SK-N-SH (cell line): ENCODE measurements at regions not wholly inside any gene's neighbourhood (a gene's known extent, or its start where the extent isn't known, plus 50 kb on each side); places are given as distances from the start of the nearest gene placed in this dataset.

Experiments used
- EP300 ChIP-seq, 2 experiments: IDR thresholded peaks; 2 replicates each; pipeline versions ENCODE4 v1.4.0 to v1.6.1; 2012; ENCODE audit warnings: borderline replicate concordance in 1 of 2, low read depth in 1 of 2, low read length in 1 of 2
- GATA2 ChIP-seq: sonication (generic); formaldehyde crosslinking; IDR thresholded peaks from 2 replicates; pipeline ENCODE4 v1.5.0; 2020; ENCODE audit warnings: mild to moderate bottlenecking, missing genetic modification reagents
- TF ChIP-seq, protein P1 (sequence below): fragments of 200-600 bp; sonication (generic); IDR thresholded peaks from 2 replicates; pipeline ENCODE4 v1.6.1; 2017; ENCODE audit warnings: antibody characterized with exemption, mild to moderate bottlenecking, moderate library complexity

DNA sequence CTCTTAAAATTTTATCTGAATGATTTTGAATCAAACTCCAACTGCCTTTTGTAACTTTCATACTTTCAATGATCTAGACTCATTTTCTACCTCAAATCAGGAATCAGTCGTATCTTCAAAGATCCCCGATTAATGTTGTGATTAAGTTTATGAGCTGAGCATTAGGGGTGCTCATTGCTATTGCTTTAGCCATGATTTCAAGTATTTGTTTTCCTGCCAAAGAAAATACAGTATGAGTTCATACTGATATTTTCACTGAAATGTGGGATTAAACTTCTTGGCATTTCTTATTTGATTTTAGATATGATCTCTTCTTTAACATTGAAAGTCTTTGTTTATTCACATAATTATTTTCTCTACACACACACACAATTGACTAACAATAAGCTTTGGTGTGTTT is 785.6 kb downstream of the NTRK3 start:
- TF ChIP-seq GATA2 (CRISPR knock-in tag): no peak
- TF ChIP-seq, protein P1, sequence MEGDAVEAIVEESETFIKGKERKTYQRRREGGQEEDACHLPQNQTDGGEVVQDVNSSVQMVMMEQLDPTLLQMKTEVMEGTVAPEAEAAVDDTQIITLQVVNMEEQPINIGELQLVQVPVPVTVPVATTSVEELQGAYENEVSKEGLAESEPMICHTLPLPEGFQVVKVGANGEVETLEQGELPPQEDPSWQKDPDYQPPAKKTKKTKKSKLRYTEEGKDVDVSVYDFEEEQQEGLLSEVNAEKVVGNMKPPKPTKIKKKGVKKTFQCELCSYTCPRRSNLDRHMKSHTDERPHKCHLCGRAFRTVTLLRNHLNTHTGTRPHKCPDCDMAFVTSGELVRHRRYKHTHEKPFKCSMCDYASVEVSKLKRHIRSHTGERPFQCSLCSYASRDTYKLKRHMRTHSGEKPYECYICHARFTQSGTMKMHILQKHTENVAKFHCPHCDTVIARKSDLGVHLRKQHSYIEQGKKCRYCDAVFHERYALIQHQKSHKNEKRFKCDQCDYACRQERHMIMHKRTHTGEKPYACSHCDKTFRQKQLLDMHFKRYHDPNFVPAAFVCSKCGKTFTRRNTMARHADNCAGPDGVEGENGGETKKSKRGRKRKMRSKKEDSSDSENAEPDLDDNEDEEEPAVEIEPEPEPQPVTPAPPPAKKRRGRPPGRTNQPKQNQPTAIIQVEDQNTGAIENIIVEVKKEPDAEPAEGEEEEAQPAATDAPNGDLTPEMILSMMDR: no peak
- TF ChIP-seq EP300 (IDR thresholded peaks at IDR 0.05; ENCODE audit: borderline replicate concordance in 1 of 2, low read depth in 1 of 2, low read length in 1 of 2): no peak
